Cardiac fibroblast (primary cell): ENCODE measurements at regions not wholly inside any gene's neighbourhood (a gene's known extent, or its start where the extent isn't known, plus 50 kb on each side); places are given as distances from the start of the nearest gene placed in this dataset.

Source experiments
- DNase-seq, 2 donors: peaks; one replicate each; pipeline versions ENCODE4 v3.0.0 to v3.0.0-alpha.2; 2010; ENCODE audit warnings: low read depth in 2 of 2
- H3K4me3 ChIP-seq, 2 donors: replicated peaks in 1 of 2; 1 replicate in 1 of 2; 2 replicates in 1 of 2; pipeline ENCODE4 v1.5.1; 2011; ENCODE audit warnings: low read depth in 2 of 2, low read length in 2 of 2, mild to moderate bottlenecking in 2 of 2, moderate library complexity in 1 of 2
- TF ChIP-seq, protein P1 (sequence below): IDR thresholded peaks from one replicate; pipeline ENCODE4 v1.5.1; 2011; ENCODE audit warnings: low read depth, mild to moderate bottlenecking, low read length, inconsistent platforms

DNA sequence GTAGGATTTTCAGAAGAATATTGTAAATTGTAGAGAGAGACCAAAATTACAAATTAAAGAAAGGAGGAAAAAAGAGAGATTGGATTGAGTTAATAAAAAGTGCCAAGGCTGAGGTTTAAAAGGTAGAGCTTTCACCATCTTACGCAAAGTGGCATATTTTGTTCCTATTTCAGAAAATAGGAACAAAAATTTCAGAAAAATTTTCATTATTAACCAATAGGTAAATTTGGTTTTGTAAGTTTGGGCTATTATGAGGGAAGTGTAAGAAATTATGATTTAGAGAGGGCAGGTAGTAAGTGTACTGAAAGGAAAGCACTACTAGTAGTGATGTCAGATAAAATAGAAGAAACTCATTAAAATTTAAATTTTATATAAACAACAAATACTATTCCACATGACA lies 479.7 kb downstream of the ACTRT1 start:
- no peak overlapping the region for H3K4me3 ChIP-seq
- TF ChIP-seq, protein P1, sequence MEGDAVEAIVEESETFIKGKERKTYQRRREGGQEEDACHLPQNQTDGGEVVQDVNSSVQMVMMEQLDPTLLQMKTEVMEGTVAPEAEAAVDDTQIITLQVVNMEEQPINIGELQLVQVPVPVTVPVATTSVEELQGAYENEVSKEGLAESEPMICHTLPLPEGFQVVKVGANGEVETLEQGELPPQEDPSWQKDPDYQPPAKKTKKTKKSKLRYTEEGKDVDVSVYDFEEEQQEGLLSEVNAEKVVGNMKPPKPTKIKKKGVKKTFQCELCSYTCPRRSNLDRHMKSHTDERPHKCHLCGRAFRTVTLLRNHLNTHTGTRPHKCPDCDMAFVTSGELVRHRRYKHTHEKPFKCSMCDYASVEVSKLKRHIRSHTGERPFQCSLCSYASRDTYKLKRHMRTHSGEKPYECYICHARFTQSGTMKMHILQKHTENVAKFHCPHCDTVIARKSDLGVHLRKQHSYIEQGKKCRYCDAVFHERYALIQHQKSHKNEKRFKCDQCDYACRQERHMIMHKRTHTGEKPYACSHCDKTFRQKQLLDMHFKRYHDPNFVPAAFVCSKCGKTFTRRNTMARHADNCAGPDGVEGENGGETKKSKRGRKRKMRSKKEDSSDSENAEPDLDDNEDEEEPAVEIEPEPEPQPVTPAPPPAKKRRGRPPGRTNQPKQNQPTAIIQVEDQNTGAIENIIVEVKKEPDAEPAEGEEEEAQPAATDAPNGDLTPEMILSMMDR = no peak
- DNase-seq = no peak

DNA sequence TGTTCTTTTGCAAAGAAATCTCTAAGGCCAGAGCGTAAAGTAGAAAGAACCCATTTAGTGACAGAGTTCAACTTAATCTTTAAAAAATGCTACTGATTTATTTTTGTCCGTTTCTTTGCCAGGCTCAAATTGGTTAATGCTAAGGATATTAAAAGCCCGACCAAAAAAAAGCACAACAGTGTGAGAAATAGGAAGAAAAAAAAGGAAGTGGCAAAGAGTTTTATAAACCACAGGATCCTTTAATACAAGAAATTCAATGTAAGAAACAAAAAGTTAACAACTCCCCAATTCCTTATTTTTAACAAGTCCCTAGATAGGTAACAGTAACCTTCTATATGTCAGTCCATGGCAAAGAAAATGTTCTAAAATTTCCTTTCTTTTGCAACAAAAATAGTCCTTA lies 480.4 kb downstream of the ACTRT1 start:
- H3K4me3 ChIP-seq = no peak overlapping the region
- no peak for DNase-seq
- TF ChIP-seq, protein P1 = no peak

DNA sequence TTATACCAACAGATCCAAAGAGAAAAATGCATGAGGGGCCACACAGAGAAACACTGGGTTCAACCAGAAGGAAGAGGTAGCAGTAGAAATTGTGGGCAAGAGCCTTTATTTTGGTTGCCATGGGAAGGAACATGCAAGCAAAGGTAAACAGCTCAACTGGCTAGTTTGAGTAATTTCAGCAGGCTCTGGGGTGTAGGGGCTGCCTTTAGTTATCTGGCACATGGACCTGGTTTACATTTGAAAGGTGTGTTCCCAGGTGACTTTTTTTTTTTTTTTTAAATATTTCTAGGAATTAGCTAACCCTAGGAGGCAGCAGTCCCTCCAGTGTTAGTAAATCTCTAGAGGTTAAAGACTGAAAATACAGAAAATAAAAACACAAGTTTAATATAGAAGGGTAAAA lies 481.9 kb downstream of the ACTRT1 start:
- TF ChIP-seq, protein P1 = no peak
- DNase-seq = no peak

DNA sequence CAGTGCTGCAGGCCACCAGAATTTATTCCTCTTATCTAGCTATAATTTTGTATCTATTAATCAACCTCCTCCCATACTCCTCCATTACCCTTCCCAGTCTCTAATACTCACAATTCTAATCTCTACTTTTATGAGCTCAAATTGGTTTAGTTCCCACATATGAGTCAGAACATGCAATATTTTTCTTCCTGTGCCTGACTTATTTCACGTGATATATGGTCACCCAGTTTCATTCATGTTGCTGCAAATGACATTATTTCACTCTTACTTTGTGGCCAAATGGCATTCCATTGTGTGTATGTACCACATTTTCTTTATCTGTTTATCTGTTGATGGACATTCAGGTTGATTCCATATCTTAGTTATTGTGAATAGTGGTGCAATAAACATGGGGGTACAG lies 483.5 kb downstream of the ACTRT1 start:
- H3K4me3 ChIP-seq = no peak overlapping the region
- DNase-seq = no peak
- TF ChIP-seq, protein P1 = no peak

More for the DNA sequence above, 481.9 kb downstream of the ACTRT1 start:
- H3K4me3 ChIP-seq = no peak overlapping the region

DNA sequence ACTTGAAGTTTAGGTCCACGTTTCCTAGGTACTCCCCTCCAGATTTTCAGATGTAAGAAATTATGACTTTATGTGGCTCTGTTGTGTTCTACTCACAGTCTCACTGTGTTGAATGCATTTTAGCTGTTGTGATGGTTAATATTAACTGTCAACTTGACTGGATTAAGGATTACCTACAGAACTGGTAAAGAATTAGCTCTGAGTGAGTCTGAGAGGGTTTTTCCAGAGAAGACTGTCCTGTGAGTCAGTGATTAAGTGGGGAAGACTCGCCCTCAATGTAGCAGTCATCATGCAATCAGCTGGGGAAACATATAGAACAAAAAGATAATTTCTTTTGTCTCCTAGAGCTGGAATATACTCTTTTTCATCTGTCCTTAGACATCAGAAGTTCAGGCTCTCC lies 493.4 kb downstream of the ACTRT1 start:
- no peak overlapping the region for H3K4me3 ChIP-seq
- no peak for DNase-seq
- TF ChIP-seq, protein P1 = no peak

DNA sequence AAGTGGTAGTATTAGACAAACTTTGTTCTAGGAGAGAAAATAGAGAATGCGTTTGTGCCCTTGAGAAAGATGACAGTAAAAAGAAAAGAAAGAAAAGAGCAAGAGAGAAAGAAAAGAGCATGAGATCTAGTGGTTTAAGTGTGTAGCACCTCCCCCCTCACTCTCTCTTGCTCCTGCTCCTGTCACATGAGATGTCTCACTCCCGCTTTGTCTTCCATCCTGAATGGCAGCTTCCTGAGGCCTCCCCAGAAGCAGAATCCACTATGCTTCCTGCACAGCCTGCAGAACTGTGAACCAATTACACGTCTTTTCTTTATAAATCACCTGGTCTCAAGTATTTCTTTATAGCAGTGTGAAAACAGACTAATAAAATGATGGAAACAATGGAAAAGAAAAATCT lies 499.6 kb downstream of the ACTRT1 start:
- H3K4me3 ChIP-seq = no peak overlapping the region
- DNase-seq = no peak
- TF ChIP-seq, protein P1 = no peak

DNA sequence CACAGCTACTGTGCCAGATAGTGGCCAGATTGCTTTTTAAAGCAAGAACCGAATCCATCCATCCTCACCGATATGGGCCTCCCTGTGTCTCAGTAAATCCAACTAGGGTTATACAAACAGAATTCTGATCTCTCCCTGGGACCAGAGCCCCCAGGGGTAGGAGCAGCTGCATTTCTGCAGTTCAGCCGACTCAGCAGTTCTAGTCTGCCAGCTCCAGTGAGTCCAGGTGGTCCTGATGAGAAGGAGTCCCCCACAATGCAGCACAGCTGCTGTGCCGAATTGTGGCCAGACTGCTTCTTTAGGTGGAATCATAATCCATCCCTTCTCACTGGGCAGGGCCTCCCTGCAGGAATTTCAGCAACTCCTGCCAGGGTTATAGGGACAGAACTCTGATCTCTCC lies 532.9 kb downstream of the ACTRT1 start:
- no peak for DNase-seq
- no peak overlapping the region for H3K4me3 ChIP-seq
- TF ChIP-seq, protein P1 = no peak
